KMS-11 (cell line): ENCODE measurements at regions not wholly inside any gene's neighbourhood (a gene's known extent, or its start where the extent isn't known, plus 50 kb on each side); places are given as distances from the start of the nearest gene placed in this dataset.

Source experiments
- H2AFZ ChIP-seq: fragments of 200-600 bp; sonication (generic); 2 replicates; pipeline ENCODE4 v1.6.1; 2016; ENCODE audit warnings: antibody characterized with exemption, mixed run types, low read depth
- H3K27ac ChIP-seq: fragments of 200-600 bp; sonication (generic); 2 replicates; pipeline ENCODE4 v1.6.1; 2016; ENCODE audit warnings: mild to moderate bottlenecking, mixed run types
- H3K27me3 ChIP-seq: fragments of 200-600 bp; sonication (generic); 2 replicates; pipeline ENCODE4 v1.6.1; 2017; ENCODE audit warnings: mild to moderate bottlenecking, low read depth, mixed run types, moderate library complexity; ENCODE audit not compliant: insufficient read depth
- H3K36me3 ChIP-seq: fragments of 200-600 bp; sonication (generic); 2 replicates; pipeline ENCODE4 v1.6.1; 2017; ENCODE audit warnings: mild to moderate bottlenecking, mixed run types; ENCODE audit not compliant: insufficient read depth
- H3K4me1 ChIP-seq: fragments of 200-600 bp; sonication (generic); 2 replicates; pipeline ENCODE4 v1.6.1; 2016; ENCODE audit warnings: mild to moderate bottlenecking, low read depth, mixed run types; ENCODE audit not compliant: poor library complexity, severe bottlenecking
- H3K4me2 ChIP-seq: fragments of 200-600 bp; sonication (generic); 2 replicates; pipeline ENCODE4 v1.7.0; 2016; ENCODE audit warnings: mild to moderate bottlenecking, mixed run types
- H3K4me3 ChIP-seq: fragments of 200-600 bp; sonication (generic); IDR thresholded peaks from 2 replicates; pipeline ENCODE4 v1.6.1; 2017; ENCODE audit warnings: low read depth, low read length, mixed read lengths; ENCODE audit not compliant: insufficient read depth
- H3K79me2 ChIP-seq: fragments of 200-600 bp; sonication (generic); 2 replicates; pipeline ENCODE4 v1.6.1; 2016; ENCODE audit warnings: low read depth, mixed run types; ENCODE audit not compliant: insufficient read depth
- H3K9ac ChIP-seq: fragments of 200-600 bp; sonication (generic); 2 replicates; pipeline ENCODE4 v1.6.1; 2016; ENCODE audit warnings: mild to moderate bottlenecking, mixed run types
- H4K20me1 ChIP-seq: fragments of 200-600 bp; sonication (generic); 2 replicates; pipeline ENCODE4 v1.6.1; 2016; ENCODE audit warnings: mild to moderate bottlenecking, mixed run types; ENCODE audit not compliant: insufficient read depth
- TF ChIP-seq, protein P1 (sequence below): fragments of 200-600 bp; sonication (generic); conservative IDR thresholded peaks from 2 replicates; pipeline ENCODE4 v1.6.1; 2017; ENCODE audit warnings: low read depth, mild to moderate bottlenecking, antibody characterized with exemption, low read length, moderate library complexity, mixed read lengths

DNA sequence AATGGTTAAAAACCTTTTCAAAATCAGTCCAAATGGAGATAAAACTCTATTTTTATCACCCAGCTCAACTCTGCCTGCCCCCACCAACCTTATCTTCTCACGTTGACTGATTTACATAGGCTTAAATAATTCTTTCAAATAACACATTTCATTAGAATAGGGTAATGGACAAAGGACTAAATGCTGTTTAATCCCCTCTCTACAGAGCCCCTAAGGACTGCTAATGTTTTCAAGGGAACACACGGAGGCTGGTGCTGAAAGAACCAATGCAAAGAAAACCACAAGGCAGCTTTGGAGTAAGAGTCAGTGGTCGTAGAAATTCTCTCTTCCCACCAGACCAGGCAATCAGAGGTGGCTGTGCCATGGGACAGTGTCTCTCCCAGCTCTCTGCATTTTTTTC is 445.7 kb upstream of the MAF start:
- TF ChIP-seq, protein P1, sequence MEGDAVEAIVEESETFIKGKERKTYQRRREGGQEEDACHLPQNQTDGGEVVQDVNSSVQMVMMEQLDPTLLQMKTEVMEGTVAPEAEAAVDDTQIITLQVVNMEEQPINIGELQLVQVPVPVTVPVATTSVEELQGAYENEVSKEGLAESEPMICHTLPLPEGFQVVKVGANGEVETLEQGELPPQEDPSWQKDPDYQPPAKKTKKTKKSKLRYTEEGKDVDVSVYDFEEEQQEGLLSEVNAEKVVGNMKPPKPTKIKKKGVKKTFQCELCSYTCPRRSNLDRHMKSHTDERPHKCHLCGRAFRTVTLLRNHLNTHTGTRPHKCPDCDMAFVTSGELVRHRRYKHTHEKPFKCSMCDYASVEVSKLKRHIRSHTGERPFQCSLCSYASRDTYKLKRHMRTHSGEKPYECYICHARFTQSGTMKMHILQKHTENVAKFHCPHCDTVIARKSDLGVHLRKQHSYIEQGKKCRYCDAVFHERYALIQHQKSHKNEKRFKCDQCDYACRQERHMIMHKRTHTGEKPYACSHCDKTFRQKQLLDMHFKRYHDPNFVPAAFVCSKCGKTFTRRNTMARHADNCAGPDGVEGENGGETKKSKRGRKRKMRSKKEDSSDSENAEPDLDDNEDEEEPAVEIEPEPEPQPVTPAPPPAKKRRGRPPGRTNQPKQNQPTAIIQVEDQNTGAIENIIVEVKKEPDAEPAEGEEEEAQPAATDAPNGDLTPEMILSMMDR, result no peak
- H3K4me3 ChIP-seq, result no peak overlapping the region
- H3K36me3 ChIP-seq, result no peaks in the 10 kb centered on the region
- no peaks in the 10 kb centered on the region for H4K20me1 ChIP-seq
- H3K4me2 ChIP-seq, result no peak overlapping the region
- no peak overlapping the region for H3K9ac ChIP-seq
- H2AFZ ChIP-seq, result no peak overlapping the region
- H3K4me1 ChIP-seq, result no peaks in the 10 kb centered on the region
- H3K27ac ChIP-seq, result no peak overlapping the region
- no peaks in the 10 kb centered on the region for H3K27me3 ChIP-seq
- H3K79me2 ChIP-seq, result no peaks in the 10 kb centered on the region

DNA sequence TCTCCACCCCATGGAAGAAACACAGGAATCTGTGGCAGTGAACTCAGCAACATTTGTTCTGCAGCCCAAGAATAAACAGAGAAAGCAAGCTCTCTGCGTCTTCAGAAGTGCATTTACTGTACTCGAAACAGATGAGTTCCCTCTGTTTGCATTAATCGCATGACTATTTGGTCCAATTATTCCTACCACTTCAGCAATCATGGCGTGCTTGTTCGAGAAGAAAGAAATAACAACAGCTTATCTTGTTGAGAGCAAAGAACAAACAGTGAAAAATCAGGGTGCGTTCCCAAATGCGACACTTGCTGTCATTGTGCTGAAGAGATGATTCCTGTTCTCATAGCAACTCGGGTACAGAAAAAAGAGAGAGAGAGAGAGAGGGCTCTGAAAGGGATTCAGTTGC is 445.3 kb upstream of the MAF start:
- TF ChIP-seq, protein P1, result no peak
- Histone ChIP-seq H3K36me3 (no peaks in the 10 kb centered on the region), H3K4me2 (no peak overlapping the region), H3K4me3 (no peak overlapping the region), H3K79me2 (no peaks in the 10 kb centered on the region), H3K4me1 (no peaks in the 10 kb centered on the region), H3K27ac (no peak overlapping the region), H3K9ac (no peak overlapping the region), H2AFZ (no peak overlapping the region), H3K27me3 (no peaks in the 10 kb centered on the region), H4K20me1 (no peaks in the 10 kb centered on the region)

DNA sequence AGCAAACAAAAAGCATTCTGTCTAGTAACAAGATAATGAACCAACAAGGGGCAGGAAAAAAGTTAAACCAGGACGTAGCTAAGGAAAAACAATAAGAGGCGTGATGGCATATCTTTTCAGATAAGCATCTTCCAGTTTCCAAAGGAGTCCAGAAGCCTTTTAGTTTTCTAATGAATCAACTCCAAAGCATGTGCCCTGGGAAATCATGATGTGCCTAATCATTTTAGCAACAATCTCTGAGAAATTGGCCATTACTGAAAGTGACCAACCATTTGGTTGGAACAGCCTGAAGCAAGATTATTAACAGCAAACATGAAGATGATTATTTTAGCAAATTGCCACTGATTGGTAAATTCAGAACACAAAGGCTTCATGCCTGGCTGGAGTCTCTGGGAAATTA is 440.9 kb upstream of the MAF start:
- Histone ChIP-seq H3K4me3 (no peak overlapping the region), H4K20me1 (no peaks in the 10 kb centered on the region), H3K79me2 (no peaks in the 10 kb centered on the region), H3K4me1 (peaks cover 5% of the 10 kb centered on the region), H3K27ac (no peak overlapping the region), H3K4me2 (no peak overlapping the region), H2AFZ (no peak overlapping the region), H3K27me3 (no peaks in the 10 kb centered on the region), H3K36me3 (no peaks in the 10 kb centered on the region), H3K9ac (no peak overlapping the region)
- TF ChIP-seq, protein P1, result no peak

DNA sequence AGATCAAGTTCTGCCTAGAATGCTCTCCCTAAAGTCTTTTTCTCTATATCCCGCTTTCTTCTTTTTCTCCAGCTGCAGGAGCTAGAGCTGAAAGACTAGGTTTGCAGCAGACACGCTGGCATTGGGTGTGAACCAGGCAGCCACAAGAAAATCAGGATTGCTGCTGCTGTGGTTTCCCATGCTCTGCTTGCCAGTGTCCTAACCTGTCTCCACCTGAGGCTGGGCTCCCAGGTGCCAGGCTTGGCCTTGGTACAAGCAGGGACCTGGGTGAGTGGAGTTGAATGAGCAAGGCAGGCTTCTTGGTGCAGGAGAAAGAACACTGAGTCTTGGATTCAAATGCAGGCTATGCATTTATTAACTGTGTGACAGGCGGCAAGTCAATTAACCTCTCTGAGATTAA is 440.3 kb upstream of the MAF start:
- Histone ChIP-seq H3K79me2 (no peaks in the 10 kb centered on the region), H3K4me1 (peaks cover 5% of the 10 kb centered on the region), H3K4me2 (no peak overlapping the region), H3K27me3 (no peaks in the 10 kb centered on the region), H3K27ac (no peak overlapping the region), H4K20me1 (no peaks in the 10 kb centered on the region), H3K4me3 (no peak overlapping the region), H3K36me3 (no peaks in the 10 kb centered on the region), H2AFZ (no peak overlapping the region), H3K9ac (no peak overlapping the region)
- TF ChIP-seq, protein P1, result no peak

DNA sequence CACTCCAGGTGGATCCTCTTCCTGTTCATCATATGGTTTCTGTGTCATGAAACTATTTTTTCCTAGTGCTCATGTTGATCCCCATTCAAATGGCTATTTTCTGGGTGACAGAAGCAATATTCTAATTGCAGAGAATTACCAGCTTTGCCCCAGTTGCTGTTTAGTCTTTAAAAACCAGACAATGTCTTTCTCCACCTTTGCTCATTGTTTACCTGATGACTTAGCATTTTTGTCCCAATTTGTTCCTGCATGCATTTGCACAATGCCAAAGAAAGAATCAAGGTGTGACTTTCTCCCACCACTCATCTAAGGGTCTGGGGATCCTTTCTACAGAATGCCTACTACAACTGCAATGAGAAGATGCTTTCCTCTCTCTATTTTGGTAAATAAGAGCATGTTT is 439.9 kb upstream of the MAF start:
- no peaks in the 10 kb centered on the region for H3K79me2 ChIP-seq
- peaks cover 5% of the 10 kb centered on the region for H3K4me1 ChIP-seq
- no peak overlapping the region for H3K4me2 ChIP-seq
- no peaks in the 10 kb centered on the region for H3K36me3 ChIP-seq
- no peak overlapping the region for H2AFZ ChIP-seq
- no peak overlapping the region for H3K4me3 ChIP-seq
- H4K20me1 ChIP-seq, result no peaks in the 10 kb centered on the region
- no peak overlapping the region for H3K27ac ChIP-seq
- H3K27me3 ChIP-seq, result no peaks in the 10 kb centered on the region
- TF ChIP-seq, protein P1, result no peak
- H3K9ac ChIP-seq, result no peak overlapping the region
